Hepatocyte (in vitro differentiated cells): ENCODE measurements at regions not wholly inside any gene's neighbourhood (a gene's known extent, or its start where the extent isn't known, plus 50 kb on each side); places are given as distances from the start of the nearest gene placed in this dataset.

Source experiments
- CTCF ChIP-seq: fragments of 200-600 bp; sonication (generic); IDR thresholded peaks from 2 replicates; pipeline ENCODE4 v1.5.1; 2016; ENCODE audit warnings: antibody characterized with exemption, mild to moderate bottlenecking; ENCODE audit not compliant: poor library complexity
- EZH2 ChIP-seq: fragments of 200-600 bp; sonication (generic); IDR thresholded peaks from 2 replicates; pipeline ENCODE4 v1.6.1; 2016; ENCODE audit warnings: antibody characterized with exemption, mild to moderate bottlenecking, borderline replicate concordance
- EZH2phosphoT487 ChIP-seq: fragments of 200-600 bp; sonication (generic); IDR thresholded peaks from one replicate; pipeline ENCODE4 v1.6.1; 2018; ENCODE audit warnings: antibody characterized with exemption, mild to moderate bottlenecking, low read depth, moderate library complexity; ENCODE audit not compliant: unreplicated experiment, severe bottlenecking

GRCh38 chr16:6970171-6970857, 362.3 kb upstream of the RBFOX1 start:
- TF ChIP-seq EZH2 (no peak), CTCF (no peak), EZH2phosphoT487 (no peak)
